ENCODE measurements at regions not wholly inside any gene's neighbourhood (a gene's known extent, or its start where the extent isn't known, plus 50 kb on each side); places are given as distances from the start of the nearest gene placed in this dataset.

GRCh38 chr4:30616942-30617646, 103.1 kb upstream of the PCDH7 start:
- H3K27me3 Mint-ChIP-seq (ENCODE audit: low read depth): no peaks in the 10 kb centered on the region
- H3K4me3 Mint-ChIP-seq: no peak overlapping the region
- no peak overlapping the region for H3K27ac Mint-ChIP-seq
- TF ChIP-seq CTCF (IDR thresholded peaks at IDR 0.05; ENCODE audit: unreplicated experiment): no peak
- H3K9me3 Mint-ChIP-seq: no peaks in the 10 kb centered on the region
- H3K36me3 Mint-ChIP-seq: no peaks in the 10 kb centered on the region
- H3K4me1 Mint-ChIP-seq: no peaks in the 10 kb centered on the region
- no peak for DNase-seq (ENCODE audit: low spot score in 2 of 2, unreplicated experiment in 2 of 2)

- no peaks in the 10 kb centered on the region for H3K9me3 Mint-ChIP-seq
- no peaks in the 10 kb centered on the region for H3K27me3 Mint-ChIP-seq (ENCODE audit: low read depth)
- H3K27ac Mint-ChIP-seq: no peak overlapping the region
- no peaks in the 10 kb centered on the region for H3K36me3 Mint-ChIP-seq
- H3K4me1 Mint-ChIP-seq: no peaks in the 10 kb centered on the region
- TF ChIP-seq CTCF (IDR thresholded peaks at IDR 0.05; ENCODE audit: unreplicated experiment): no peak
- no peak overlapping the region for H3K4me3 Mint-ChIP-seq
- DNase-seq (ENCODE audit: low spot score in 2 of 2, unreplicated experiment in 2 of 2): no peak
Measured at GRCh38 chr4:30617836-30618235, 102.3 kb upstream of the PCDH7 start.

- TF ChIP-seq CTCF (IDR thresholded peaks at IDR 0.05; ENCODE audit: unreplicated experiment): no peak
- Mint-ChIP-seq H3K36me3 (no peaks in the 10 kb centered on the region), H3K9me3 (no peaks in the 10 kb centered on the region), H3K27ac (no peak overlapping the region), H3K27me3 (ENCODE audit: low read depth) (no peaks in the 10 kb centered on the region), H3K4me1 (no peaks in the 10 kb centered on the region), H3K4me3 (no peak overlapping the region)
- no peak for DNase-seq (ENCODE audit: low spot score in 2 of 2, unreplicated experiment in 2 of 2)
Measured at GRCh38 chr4:30619679-30620078, 100.5 kb upstream of the PCDH7 start.

GRCh38 chr4:30620711-30621110, 99.5 kb upstream of the PCDH7 start:
- H3K36me3 Mint-ChIP-seq: no peaks in the 10 kb centered on the region
- no peaks in the 10 kb centered on the region for H3K27me3 Mint-ChIP-seq (ENCODE audit: low read depth)
- TF ChIP-seq CTCF (IDR thresholded peaks at IDR 0.05; ENCODE audit: unreplicated experiment): no peak
- no peaks in the 10 kb centered on the region for H3K4me1 Mint-ChIP-seq
- no peaks in the 10 kb centered on the region for H3K9me3 Mint-ChIP-seq
- no peak overlapping the region for H3K4me3 Mint-ChIP-seq
- H3K27ac Mint-ChIP-seq: no peak overlapping the region
- no peak for DNase-seq (ENCODE audit: low spot score in 2 of 2, unreplicated experiment in 2 of 2)

- H3K27ac Mint-ChIP-seq: no peak overlapping the region
- no peaks in the 10 kb centered on the region for H3K4me1 Mint-ChIP-seq
- H3K9me3 Mint-ChIP-seq: peaks cover 19% of the 10 kb centered on the region
- TF ChIP-seq CTCF (IDR thresholded peaks at IDR 0.05; ENCODE audit: unreplicated experiment): no peak
- no peaks in the 10 kb centered on the region for H3K27me3 Mint-ChIP-seq (ENCODE audit: low read depth)
- no peak overlapping the region for H3K4me3 Mint-ChIP-seq
- DNase-seq (ENCODE audit: low spot score in 2 of 2, unreplicated experiment in 2 of 2): no peak
- H3K36me3 Mint-ChIP-seq: no peaks in the 10 kb centered on the region
Measured at GRCh38 chr4:30630431-30630830, 89.7 kb upstream of the PCDH7 start.

GRCh38 chr4:30632751-30633150, 87.4 kb upstream of the PCDH7 start:
- Mint-ChIP-seq H3K27ac (no peak overlapping the region), H3K4me1 (no peaks in the 10 kb centered on the region), H3K27me3 (ENCODE audit: low read depth) (no peaks in the 10 kb centered on the region), H3K4me3 (no peak overlapping the region), H3K36me3 (no peaks in the 10 kb centered on the region), H3K9me3 (peaks cover 19% of the 10 kb centered on the region)
- no peak for TF ChIP-seq CTCF (IDR thresholded peaks at IDR 0.05; ENCODE audit: unreplicated experiment)
- DNase-seq (ENCODE audit: low spot score in 2 of 2, unreplicated experiment in 2 of 2): no peak

Data from mesothelial cell of epicardium (in vitro differentiated cells).